ENCODE measurements at regions not wholly inside any gene's neighbourhood (a gene's known extent, or its start where the extent isn't known, plus 50 kb on each side); places are given as distances from the start of the nearest gene placed in this dataset.
A peak's percentile ranks its signal among the peaks of the same experiment; 100 is the strongest.
"Not testable (repeated sequence)": the region's sequence is repeated elsewhere in the genome, so short reads cannot be mapped to it uniquely, and the experiment has no call there.

- DNase-seq (ENCODE audit: low read depth, low spot score); in situ Hi-C loops (cut with HindIII; ENCODE audit: low pct_unique_long_range_greater_than_20kb, low sequenced_read_pairs): not testable (repeated sequence)
These were observed 278.4 kb upstream of the PLGLB2 start for GRCh38 chr2:87469180-87470151.

GRCh38 chr2:87470381-87471380 is 277.2 kb upstream of the PLGLB2 start:
- DNase-seq (ENCODE audit: low read depth, low spot score); in situ Hi-C loops (cut with HindIII; ENCODE audit: low pct_unique_long_range_greater_than_20kb, low sequenced_read_pairs): not testable (repeated sequence)

GRCh38 chr2:87471478-87471877 is 276.4 kb upstream of the PLGLB2 start:
- in situ Hi-C loops (cut with HindIII; ENCODE audit: low pct_unique_long_range_greater_than_20kb, low sequenced_read_pairs); DNase-seq (ENCODE audit: low read depth, low spot score): not testable (repeated sequence)

GRCh38 chr2:87476223-87476872 is 271.5 kb upstream of the PLGLB2 start:
- DNase-seq (ENCODE audit: low read depth, low spot score), result peak; percentile 11
- in situ Hi-C loops (cut with HindIII; ENCODE audit: low pct_unique_long_range_greater_than_20kb, low sequenced_read_pairs), result not testable (repeated sequence)

- in situ Hi-C loops (cut with HindIII; ENCODE audit: low pct_unique_long_range_greater_than_20kb, low sequenced_read_pairs), result not testable (repeated sequence)
These were observed 271.0 kb upstream of the PLGLB2 start for GRCh38 chr2:87476936-87477335.

GRCh38 chr2:87477669-87478428 is 270.0 kb upstream of the PLGLB2 start:
- in situ Hi-C loops (cut with HindIII; ENCODE audit: low pct_unique_long_range_greater_than_20kb, low sequenced_read_pairs); DNase-seq (ENCODE audit: low read depth, low spot score): not testable (repeated sequence)

More at GRCh38 chr2:87476936-87477335, 271.0 kb upstream of the PLGLB2 start:
- not testable (repeated sequence) for DNase-seq (ENCODE audit: low read depth, low spot score)

GRCh38 chr2:87478911-87479310 is 269.0 kb upstream of the PLGLB2 start:
- in situ Hi-C loops (cut with HindIII; ENCODE audit: low pct_unique_long_range_greater_than_20kb, low sequenced_read_pairs); DNase-seq (ENCODE audit: low read depth, low spot score): not testable (repeated sequence)

- in situ Hi-C loops (cut with HindIII; ENCODE audit: low pct_unique_long_range_greater_than_20kb, low sequenced_read_pairs); DNase-seq (ENCODE audit: low read depth, low spot score): not testable (repeated sequence)
These were observed 264.7 kb upstream of the PLGLB2 start for GRCh38 chr2:87483093-87483680.

GRCh38 chr2:87484363-87484762 is 263.5 kb upstream of the PLGLB2 start:
- in situ Hi-C loops (cut with HindIII; ENCODE audit: low pct_unique_long_range_greater_than_20kb, low sequenced_read_pairs), result not testable (repeated sequence)

GRCh38 chr2:87485455-87485854 is 262.4 kb upstream of the PLGLB2 start:
- DNase-seq (ENCODE audit: low read depth, low spot score); in situ Hi-C loops (cut with HindIII; ENCODE audit: low pct_unique_long_range_greater_than_20kb, low sequenced_read_pairs): not testable (repeated sequence)

More at GRCh38 chr2:87484363-87484762, 263.5 kb upstream of the PLGLB2 start:
- not testable (repeated sequence) for DNase-seq (ENCODE audit: low read depth, low spot score)

GRCh38 chr2:87485884-87486283 is 262.0 kb upstream of the PLGLB2 start:
- DNase-seq (ENCODE audit: low read depth, low spot score); in situ Hi-C loops (cut with HindIII; ENCODE audit: low pct_unique_long_range_greater_than_20kb, low sequenced_read_pairs): not testable (repeated sequence)

- DNase-seq (ENCODE audit: low read depth, low spot score); in situ Hi-C loops (cut with HindIII; ENCODE audit: low pct_unique_long_range_greater_than_20kb, low sequenced_read_pairs): not testable (repeated sequence)
These were observed 261.5 kb upstream of the PLGLB2 start for GRCh38 chr2:87486413-87486812.

GRCh38 chr2:87488021-87488420 is 259.9 kb upstream of the PLGLB2 start:
- in situ Hi-C loops (cut with HindIII; ENCODE audit: low pct_unique_long_range_greater_than_20kb, low sequenced_read_pairs); DNase-seq (ENCODE audit: low read depth, low spot score): not testable (repeated sequence)

GRCh38 chr2:87488991-87489390 is 258.9 kb upstream of the PLGLB2 start:
- in situ Hi-C loops (cut with HindIII; ENCODE audit: low pct_unique_long_range_greater_than_20kb, low sequenced_read_pairs); DNase-seq (ENCODE audit: low read depth, low spot score): not testable (repeated sequence)

GRCh38 chr2:87494846-87495245 is 253.0 kb upstream of the PLGLB2 start:
- DNase-seq (ENCODE audit: low read depth, low spot score); in situ Hi-C loops (cut with HindIII; ENCODE audit: low pct_unique_long_range_greater_than_20kb, low sequenced_read_pairs): not testable (repeated sequence)

- DNase-seq (ENCODE audit: low read depth, low spot score); in situ Hi-C loops (cut with HindIII; ENCODE audit: low pct_unique_long_range_greater_than_20kb, low sequenced_read_pairs): not testable (repeated sequence)
These were observed 252.4 kb upstream of the PLGLB2 start for GRCh38 chr2:87495455-87495854.

Data from SK-MEL-5 (cell line).